H1 (cell line): ENCODE measurements at regions not wholly inside any gene's neighbourhood (a gene's known extent, or its start where the extent isn't known, plus 50 kb on each side); places are given as distances from the start of the nearest gene placed in this dataset.

ENCODE experiments used
- CTCF ChIA-PET: fragments of 300-600 bp; sonication (Branson Sonifier 250); formaldehyde crosslinking; loops from one replicate; lab custom pipeline; 2021; ENCODE audit not compliant: partially characterized antibody; lab: Charles Lee
- POLR2A ChIA-PET: fragments of 300-600 bp; sonication (Branson Sonifier 250); formaldehyde crosslinking; loops from one replicate; lab custom pipeline; 2021; ENCODE audit warnings: inconsistent platforms; ENCODE audit not compliant: partially characterized antibody; lab: Charles Lee
- DNase-seq, 2 experiments: peaks; one replicate each; pipeline versions ENCODE4 v3.0.0 to v3.0.0-alpha.2; 2010 to 2022; ENCODE audit warnings: low spot score in 2 of 2, low read depth in 1 of 2, mixed read lengths in 1 of 2
- FAIRE-seq: peaks from 2 replicates; lab custom pipeline; 2011; peaks lifted over from hg19 to GRCh38; lab: Jason Lieb, UNC
- H2AFZ ChIP-seq: 2 replicates; pipeline ENCODE4 v1.8.1; 2012; ENCODE audit warnings: low read length, inconsistent platforms
- H2AK5ac ChIP-seq: 2 replicates; pipeline ENCODE4 v1.6.1; 2013; ENCODE audit warnings: low read depth, low read length
- H2BK120ac ChIP-seq: replicated peaks from 2 replicates; pipeline ENCODE3; 2013; ENCODE audit warnings: low read depth, low read length, inconsistent platforms
- H2BK12ac ChIP-seq: 2 replicates; pipeline ENCODE4 v1.6.1; 2013; ENCODE audit warnings: low read depth, low read length
- H2BK15ac ChIP-seq: 2 replicates; pipeline ENCODE4 v1.6.1; 2013; ENCODE audit warnings: low read length
- H2BK20ac ChIP-seq: 2 replicates; pipeline ENCODE4 v1.6.1; 2013; ENCODE audit warnings: low read length
- H2BK5ac ChIP-seq: 2 replicates; pipeline ENCODE4 v1.6.1; 2013; ENCODE audit warnings: low read depth, low read length
- H3K14ac ChIP-seq: 2 replicates; pipeline ENCODE4 v1.6.1; 2013; ENCODE audit warnings: inconsistent platforms; ENCODE audit not compliant: insufficient read length
- H3K18ac ChIP-seq: 2 replicates; pipeline ENCODE4 v1.6.1; 2013; ENCODE audit warnings: low read length; ENCODE audit errors: extremely low read depth
- H3K23ac ChIP-seq: 2 replicates; pipeline ENCODE4 v1.6.1; 2013; ENCODE audit warnings: inconsistent platforms; ENCODE audit not compliant: insufficient read length
- H3K23me2 ChIP-seq: 2 replicates; pipeline ENCODE4 v1.6.1; 2013; ENCODE audit warnings: low read depth, low read length
- H3K27ac ChIP-seq: 2 replicates; pipeline ENCODE4 v1.6.1; 2011; ENCODE audit warnings: low read depth, low read length, inconsistent platforms
- H3K27me3 ChIP-seq, 4 experiments: replicated peaks in 1 of 4; 1 replicate in 1 of 4; 2 replicates in 3 of 4; pipeline versions ENCODE4 v1.6.1 to v1.8.1; 2011 to 2013; ENCODE audit warnings: low read length in 3 of 4, mild to moderate bottlenecking in 3 of 4, inconsistent platforms in 2 of 4, mixed read lengths in 2 of 4, moderate library complexity in 1 of 4; ENCODE audit not compliant: control insufficient read depth in 3 of 4, insufficient read depth in 3 of 4; ENCODE audit errors: extremely low read depth in 1 of 4
- H3K36me3 ChIP-seq, 4 experiments: 2 replicates each; pipeline versions ENCODE4 v1.6.1 to v1.8.1; 2011 to 2013; ENCODE audit warnings: mild to moderate bottlenecking in 4 of 4, low read length in 3 of 4, moderate library complexity in 2 of 4, control low read depth in 1 of 4, inconsistent platforms in 1 of 4; ENCODE audit not compliant: insufficient read depth in 4 of 4, control insufficient read depth in 2 of 4
- H3K4ac ChIP-seq: replicated peaks from 2 replicates; pipeline ENCODE3; 2013; ENCODE audit warnings: low read length, low read depth, mixed read lengths, inconsistent platforms; ENCODE audit not compliant: insufficient read length
- H3K4me1 ChIP-seq, 4 experiments: replicated peaks in 1 of 4; 1 replicate in 1 of 4; 2 replicates in 3 of 4; pipeline versions ENCODE4 v1.6.1 to v1.8.1; 2011 to 2013; ENCODE audit warnings: low read length in 3 of 4, inconsistent platforms in 2 of 4, mixed read lengths in 1 of 4; ENCODE audit not compliant: insufficient read depth in 4 of 4, control insufficient read depth in 3 of 4
- H3K4me2 ChIP-seq, 2 experiments: 2 replicates each; pipeline versions ENCODE4 v1.6.1 to v1.8.1; 2011 to 2013; ENCODE audit warnings: low read depth in 2 of 2, low read length in 2 of 2, control low read depth in 1 of 2, inconsistent platforms in 1 of 2, mild to moderate bottlenecking in 1 of 2; ENCODE audit not compliant: insufficient read depth in 1 of 2
- H3K4me3 ChIP-seq, 4 experiments: fragments of 200-600, 300-600 bp in 1 of 4; sonication (generic), shearing (Covaris generic), sonication (Bioruptor Twin) in 1 of 4; 2 replicates each; pipeline versions ENCODE4 v1.5.1 to v1.8.1; 2011 to 2016; ENCODE audit warnings: low read length in 4 of 4, low read depth in 3 of 4, control low read depth in 2 of 4, inconsistent platforms in 2 of 4, mild to moderate bottlenecking in 2 of 4, mixed read lengths in 1 of 4, moderate library complexity in 1 of 4; ENCODE audit not compliant: insufficient read depth in 2 of 4; ENCODE audit errors: extremely low read depth in 1 of 4
- H3K56ac ChIP-seq: replicated peaks from 2 replicates; pipeline ENCODE3; 2013; ENCODE audit warnings: low read depth, mild to moderate bottlenecking, mixed read lengths, low read length, inconsistent platforms; ENCODE audit not compliant: insufficient read length
- H3K79me1 ChIP-seq: 2 replicates; pipeline ENCODE4 v1.6.1; 2013; ENCODE audit warnings: low read depth, low read length, control low read depth
- H3K79me2 ChIP-seq, 2 experiments: 2 replicates each; pipeline versions ENCODE4 v1.6.1 to v1.8.1; 2012 to 2013; ENCODE audit warnings: low read length in 2 of 2, mild to moderate bottlenecking in 2 of 2, inconsistent platforms in 1 of 2; ENCODE audit not compliant: insufficient read depth in 2 of 2, control insufficient read depth in 1 of 2
- H3K9ac ChIP-seq, 4 experiments: replicated peaks in 1 of 4; 1 replicate in 1 of 4; 2 replicates in 3 of 4; pipeline versions ENCODE4 v1.6.1 to v1.8.1; 2011 to 2013; ENCODE audit warnings: low read depth in 3 of 4, low read length in 3 of 4, control low read depth in 2 of 4, mild to moderate bottlenecking in 2 of 4, moderate library complexity in 2 of 4, inconsistent platforms in 1 of 4; ENCODE audit errors: extremely low read depth in 1 of 4
- H3K9me3 ChIP-seq, 2 experiments: 2 replicates each; pipeline versions ENCODE4 v1.6.1 to v1.8.1; 2012 to 2013; ENCODE audit warnings: mild to moderate bottlenecking in 2 of 2, moderate library complexity in 2 of 2, control low read depth in 1 of 2, inconsistent platforms in 1 of 2, low read depth in 1 of 2, low read length in 1 of 2, mixed read lengths in 1 of 2; ENCODE audit not compliant: insufficient read depth in 2 of 2
- H4K20me1 ChIP-seq, 2 experiments: replicated peaks in 1 of 2; 2 replicates each; pipeline versions ENCODE3 to v1.8.1; 2011 to 2013; ENCODE audit warnings: inconsistent platforms in 2 of 2, low read length in 2 of 2, mild to moderate bottlenecking in 1 of 2; ENCODE audit not compliant: insufficient read depth in 2 of 2, control insufficient read depth in 1 of 2
- H4K5ac ChIP-seq: 2 replicates; pipeline ENCODE4 v1.6.1; 2013; ENCODE audit warnings: low read length, low read depth, mixed read lengths, inconsistent platforms; ENCODE audit not compliant: insufficient read length
- H4K8ac ChIP-seq: 2 replicates; pipeline ENCODE4 v1.8.0; 2013; ENCODE audit warnings: mild to moderate bottlenecking, moderate library complexity, low read length, inconsistent platforms; ENCODE audit not compliant: insufficient read depth; ENCODE audit errors: extremely low read depth
- H4K91ac ChIP-seq: replicated peaks from 2 replicates; pipeline ENCODE3; 2013; ENCODE audit warnings: low read length, mixed read lengths, inconsistent platforms; ENCODE audit not compliant: insufficient read length
- CBX5 ChIP-seq: fragments of 300-800, 300-1000 bp; sonication (generic); IDR thresholded peaks from 2 replicates; pipeline ENCODE4 v1.7.1; 2016; ENCODE audit warnings: antibody characterized with exemption, low read length, low read depth
- CHD2 ChIP-seq: IDR thresholded peaks from 2 replicates; pipeline ENCODE4 v1.6.1; 2012; ENCODE audit warnings: low read length, improper control_type of control experiment
- GTF2F1 ChIP-seq: IDR thresholded peaks from 2 replicates; pipeline ENCODE4 v1.6.1; 2012; ENCODE audit warnings: low read depth, low read length, improper control_type of control experiment, borderline replicate concordance
- KDM5A ChIP-seq: fragments of 200-600 bp; IDR thresholded peaks from 2 replicates; pipeline ENCODE4 v1.7.1; 2012; ENCODE audit warnings: mild to moderate bottlenecking, low read length, inconsistent platforms, mixed read lengths
- NRF1 ChIP-seq: IDR thresholded peaks from 2 replicates; pipeline ENCODE4 v1.6.1; 2011; ENCODE audit warnings: mild to moderate bottlenecking, low read depth, low read length, improper control_type of control experiment
- POLR2AphosphoS5 ChIP-seq: IDR thresholded peaks from 2 replicates; pipeline ENCODE4 v1.6.1; 2011; ENCODE audit warnings: low read depth, low read length
- RNF2 ChIP-seq: fragments of 200-900, 300-1000 bp; sonication (generic); IDR thresholded peaks from 2 replicates; pipeline ENCODE4 v1.7.1; 2016; ENCODE audit warnings: borderline replicate concordance, low read depth, mild to moderate bottlenecking, antibody characterized with exemption, low read length; ENCODE audit not compliant: poor library complexity, severe bottlenecking; ENCODE audit errors: missing control alignments
- SP4 ChIP-seq: IDR thresholded peaks from 2 replicates; pipeline ENCODE4 v1.6.1; 2012; ENCODE audit warnings: low read length, inconsistent platforms
- SRF ChIP-seq: IDR thresholded peaks from 2 replicates; pipeline ENCODE4 v1.6.1; 2011; ENCODE audit warnings: mild to moderate bottlenecking, low read depth, low read length, moderate library complexity
- TEAD4 ChIP-seq: IDR thresholded peaks from 2 replicates; pipeline ENCODE4 v1.6.1; 2012; ENCODE audit warnings: low read depth, low read length, inconsistent platforms, mixed read lengths
- WGBS, 2 experiments: shearing (Covaris generic) in 1 of 2; methylation state at CpG; one replicate each; pipeline versions ENCODE4 v1.1.6 to v1.1.7; 2013 to 2015; ENCODE audit warnings: low lambda C conversion rate in 2 of 2, mixed read lengths in 2 of 2, inconsistent platforms in 1 of 2, low coverage in 1 of 2, missing lambda C conversion rate in 1 of 2; ENCODE audit not compliant: insufficient replicate concordance in 2 of 2, insufficient coverage in 1 of 2, insufficient read length in 1 of 2; ENCODE audit errors: extremely low coverage in 1 of 2, missing lambda C conversion rate in 1 of 2; 5-methylcytosine and 5-hydroxymethylcytosine counted together
- TF ChIP-seq, protein P1 (sequence below): IDR thresholded peaks from 2 replicates; pipeline ENCODE4 v1.6.1; 2011; ENCODE audit warnings: low read depth, mild to moderate bottlenecking, low read length; ENCODE audit not compliant: insufficient read depth
- TF ChIP-seq, protein P2 (sequence below), 3 experiments: IDR thresholded peaks; 1 replicate in 2 of 3; 2 replicates in 1 of 3; pipeline versions ENCODE4 v1.5.1 to v1.6.1; 2011; ENCODE audit warnings: low read length in 3 of 3, mild to moderate bottlenecking in 3 of 3, inconsistent platforms in 2 of 3, low read depth in 1 of 3, moderate library complexity in 1 of 3; ENCODE audit not compliant: insufficient read depth in 1 of 3; ENCODE audit errors: control extremely low read depth in 1 of 3

DNA sequence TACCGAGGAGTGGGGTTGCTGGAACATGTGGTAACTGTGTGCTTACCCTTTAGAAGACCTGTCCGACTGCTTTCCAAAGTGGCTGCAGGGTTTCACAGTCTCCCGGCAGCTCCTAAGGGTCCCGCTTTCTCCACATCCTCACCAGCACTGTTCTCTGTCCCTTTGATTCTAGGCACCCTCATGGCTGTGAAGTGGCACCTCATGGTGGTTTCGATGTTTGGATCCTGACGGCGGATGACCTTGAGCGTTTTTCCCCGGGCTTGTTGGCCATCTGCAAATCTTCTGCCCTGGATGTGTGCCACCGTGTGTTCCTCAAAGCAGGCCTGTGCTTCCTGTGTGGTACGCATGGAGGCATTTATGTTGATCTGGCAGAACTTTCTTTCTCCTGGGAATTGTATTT, 292.5 kb upstream of the HDAC4 start:
- Histone ChIP-seq H3K56ac (no peak overlapping the region), H2BK120ac (no peak overlapping the region), H3K4ac (no peak overlapping the region)
- WGBS, 2 experiments: 99% methylated on average over 11 of the region's 11 CpGs; no CpG with 5 or more reads in 1 of the 2 experiments
- no peak for TF ChIP-seq KDM5A
- no peak for TF ChIP-seq POLR2AphosphoS5
- TF ChIP-seq GTF2F1: no peak
- no peak for TF ChIP-seq SP4
- TF ChIP-seq SRF: no peak
- TF ChIP-seq RNF2: no peak
- TF ChIP-seq, protein P1, sequence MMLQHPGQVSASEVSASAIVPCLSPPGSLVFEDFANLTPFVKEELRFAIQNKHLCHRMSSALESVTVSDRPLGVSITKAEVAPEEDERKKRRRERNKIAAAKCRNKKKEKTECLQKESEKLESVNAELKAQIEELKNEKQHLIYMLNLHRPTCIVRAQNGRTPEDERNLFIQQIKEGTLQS: no peak
- no peak for TF ChIP-seq CBX5
- TF ChIP-seq, protein P2, sequence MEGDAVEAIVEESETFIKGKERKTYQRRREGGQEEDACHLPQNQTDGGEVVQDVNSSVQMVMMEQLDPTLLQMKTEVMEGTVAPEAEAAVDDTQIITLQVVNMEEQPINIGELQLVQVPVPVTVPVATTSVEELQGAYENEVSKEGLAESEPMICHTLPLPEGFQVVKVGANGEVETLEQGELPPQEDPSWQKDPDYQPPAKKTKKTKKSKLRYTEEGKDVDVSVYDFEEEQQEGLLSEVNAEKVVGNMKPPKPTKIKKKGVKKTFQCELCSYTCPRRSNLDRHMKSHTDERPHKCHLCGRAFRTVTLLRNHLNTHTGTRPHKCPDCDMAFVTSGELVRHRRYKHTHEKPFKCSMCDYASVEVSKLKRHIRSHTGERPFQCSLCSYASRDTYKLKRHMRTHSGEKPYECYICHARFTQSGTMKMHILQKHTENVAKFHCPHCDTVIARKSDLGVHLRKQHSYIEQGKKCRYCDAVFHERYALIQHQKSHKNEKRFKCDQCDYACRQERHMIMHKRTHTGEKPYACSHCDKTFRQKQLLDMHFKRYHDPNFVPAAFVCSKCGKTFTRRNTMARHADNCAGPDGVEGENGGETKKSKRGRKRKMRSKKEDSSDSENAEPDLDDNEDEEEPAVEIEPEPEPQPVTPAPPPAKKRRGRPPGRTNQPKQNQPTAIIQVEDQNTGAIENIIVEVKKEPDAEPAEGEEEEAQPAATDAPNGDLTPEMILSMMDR (IDR thresholded peaks at IDR 0.05; ENCODE audit: control extremely low read depth in 1 of 3, insufficient read depth in 1 of 3, low read depth in 1 of 3, low read length in 3 of 3): no peak
- TF ChIP-seq CHD2: no peak
- no peak for TF ChIP-seq TEAD4
- TF ChIP-seq NRF1: no peak
- TF ChIP-seq, all 59 proteins: peak for 0
- ChIA-PET POLR2A (no interaction called here), CTCF (no interaction called here)
- H2BK5ac ChIP-seq: no peak overlapping the region
- no peak overlapping the region for H2AFZ ChIP-seq
- no peak overlapping the region for H2AK5ac ChIP-seq
- no peak overlapping the region for H3K4me3 ChIP-seq
- no peak overlapping the region for H3K9ac ChIP-seq
- no peak overlapping the region for H3K27ac ChIP-seq
- H3K23me2 ChIP-seq: no peaks in the 10 kb centered on the region
- H3K4me2 ChIP-seq: no peak overlapping the region
- H2BK20ac ChIP-seq: no peak overlapping the region
- no peak for DNase-seq
- no peaks in the 10 kb centered on the region for H3K36me3 ChIP-seq
- no peaks in the 10 kb centered on the region for H3K9me3 ChIP-seq
- H3K27me3 ChIP-seq: no peaks in the 10 kb centered on the region
- no peak overlapping the region for H4K5ac ChIP-seq
- no peak overlapping the region for H2BK12ac ChIP-seq
- H3K18ac ChIP-seq: no peak overlapping the region
- H4K20me1 ChIP-seq: no peaks in the 10 kb centered on the region
- no peak for FAIRE-seq
- H2BK15ac ChIP-seq: no peak overlapping the region
- no peak overlapping the region for H3K14ac ChIP-seq
- H3K79me1 ChIP-seq: no peaks in the 10 kb centered on the region
- H4K91ac ChIP-seq: no peak overlapping the region
- peaks cover 0 to 6% (median 4%) of the 10 kb centered on the region in 4 experiments; a peak in 3 of 7 replicates for H3K4me1 ChIP-seq
- H4K8ac ChIP-seq: no peak overlapping the region
- H3K23ac ChIP-seq: no peak overlapping the region
- H3K79me2 ChIP-seq: no peaks in the 10 kb centered on the region
